HCT116 (cell line): ENCODE measurements at regions not wholly inside any gene's neighbourhood (a gene's known extent, or its start where the extent isn't known, plus 50 kb on each side); places are given as distances from the start of the nearest gene placed in this dataset.

Experiments used
- ATAC-seq: fragments of 200-7000 bp; cut with Tn5 transposase; 2 replicates; pipeline ENCODE4 v1.9.1; 2020; ENCODE audit warnings: mild to moderate bottlenecking, moderate library complexity
- BruUV-seq: library from RNA; stranded (reverse); fragments of 400-500 nt; replicated peaks from 2 replicates; lab custom pipeline; 2021; lab: Mats Ljungman, UMichigan
- CTCF ChIA-PET: fragments of 300-600 bp; sonication (Branson Sonifier 250); formaldehyde crosslinking; loops from one replicate; lab custom pipeline; 2021; ENCODE audit warnings: antibody characterized with exemption; lab: Charles Lee
- POLR2A ChIA-PET: fragments of 300-600, 350-600 bp; sonication (Branson Sonifier 250); formaldehyde crosslinking; loops from one replicate; lab custom pipeline; 2021; ENCODE audit warnings: antibody characterized with exemption; lab: Charles Lee
- RAD21 ChIA-PET, 2 experiments: fragments of 300-600 bp; sonication (Branson Sonifier 250); formaldehyde crosslinking; loops; one replicate each; lab custom pipeline; 2023; ENCODE audit warnings: low total read pairs in 2 of 2; ENCODE audit not compliant: uncharacterized antibody in 2 of 2, unreplicated experiment in 2 of 2, low non-redundant PET in 1 of 2; lab: Charles Lee
- DNase-seq: peaks from one replicate; pipeline ENCODE4 v3.0.0-alpha.2; 2010; ENCODE audit warnings: low read depth, low spot score
- H2AFZ ChIP-seq: fragments of 200-600 bp; shearing (Covaris generic), sonication (generic); 2 replicates; pipeline ENCODE4 v1.6.1; 2017; ENCODE audit warnings: low read depth, mixed run types, mixed read lengths, antibody characterized with exemption, low read length; ENCODE audit not compliant: poor library complexity, severe bottlenecking
- H3K27ac ChIP-seq: 2 replicates; pipeline ENCODE4 v1.5.1; 2012; ENCODE audit warnings: low read depth, low read length
- H3K27me3 ChIP-seq: fragments of 200-600 bp; sonication (generic); 2 replicates; pipeline ENCODE4 v1.6.1; 2016; ENCODE audit warnings: mixed run types, low read length, mixed read lengths; ENCODE audit not compliant: insufficient read depth
- H3K36me3 ChIP-seq, 2 experiments: fragments of 200-500 bp in 1 of 2; fragments of 200-600 bp in 1 of 2; sonication (Bioruptor generic) in 1 of 2; sonication (generic) in 1 of 2; 2 replicates each; pipeline versions ENCODE4 v1.5.1 to v1.6.1; 2014 to 2016; ENCODE audit warnings: low read length in 2 of 2, inconsistent platforms in 1 of 2, mixed read lengths in 1 of 2, mixed run types in 1 of 2; ENCODE audit not compliant: insufficient read depth in 2 of 2, control insufficient read depth in 1 of 2
- H3K4me1 ChIP-seq, 2 experiments: fragments of 200-600 bp in 1 of 2; sonication (generic) in 1 of 2; 2 replicates each; pipeline versions ENCODE4 v1.5.1 to v1.6.1; 2012 to 2017; ENCODE audit warnings: low read length in 2 of 2, inconsistent platforms in 1 of 2, mild to moderate bottlenecking in 1 of 2, mixed read lengths in 1 of 2, mixed run types in 1 of 2, moderate library complexity in 1 of 2; ENCODE audit not compliant: insufficient read depth in 2 of 2, control insufficient read depth in 1 of 2
- H3K4me2 ChIP-seq: fragments of 200-600 bp; sonication (generic); 2 replicates; pipeline ENCODE4 v1.6.1; 2017; ENCODE audit warnings: mixed run types, low read length, mixed read lengths
- H3K4me3 ChIP-seq, 2 experiments: fragments of 200-600 bp in 1 of 2; sonication (generic) in 1 of 2; replicated peaks in 1 of 2; 2 replicates each; pipeline ENCODE4 v1.5.1; 2011 to 2016; ENCODE audit warnings: low read length in 2 of 2, control low read depth in 1 of 2, low read depth in 1 of 2, mild to moderate bottlenecking in 1 of 2, mixed read lengths in 1 of 2, mixed run types in 1 of 2
- H3K79me2 ChIP-seq: fragments of 200-600 bp; sonication (generic); 2 replicates; pipeline ENCODE4 v1.6.1; 2017; ENCODE audit warnings: mild to moderate bottlenecking, mixed run types, low read length, moderate library complexity, mixed read lengths; ENCODE audit not compliant: insufficient read depth
- H3K9ac ChIP-seq: fragments of 200-600 bp; sonication (generic); 2 replicates; pipeline ENCODE4 v1.6.1; 2016; ENCODE audit warnings: low read length, mixed read lengths
- H3K9me2 ChIP-seq: fragments of 200-600 bp; sonication (generic), shearing (Covaris generic); 2 replicates; pipeline ENCODE4 v1.6.1; 2017; ENCODE audit warnings: mixed run types, mild to moderate bottlenecking, moderate library complexity; ENCODE audit not compliant: insufficient read depth
- H3K9me3 ChIP-seq, 2 experiments: fragments of 200-500 bp in 1 of 2; fragments of 200-600 bp in 1 of 2; sonication (Bioruptor generic) in 1 of 2; sonication (generic) in 1 of 2; 2 replicates each; pipeline ENCODE4 v1.6.1; 2014 to 2017; ENCODE audit warnings: low read length in 2 of 2, mixed read lengths in 2 of 2, inconsistent platforms in 1 of 2, low read depth in 1 of 2, mild to moderate bottlenecking in 1 of 2, mixed run types in 1 of 2, moderate library complexity in 1 of 2; ENCODE audit not compliant: control insufficient read depth in 1 of 2, insufficient read depth in 1 of 2
- H4K20me1 ChIP-seq: fragments of 200-600 bp; sonication (generic), shearing (Covaris generic); 2 replicates; pipeline ENCODE4 v1.6.1; 2017; ENCODE audit warnings: mixed run types, mild to moderate bottlenecking, moderate library complexity; ENCODE audit not compliant: insufficient read depth
- ATF3 ChIP-seq: IDR thresholded peaks from 2 replicates; pipeline ENCODE4 v1.6.1; 2012
- CBX3 ChIP-seq: IDR thresholded peaks from 2 replicates; pipeline ENCODE4 v1.6.1; 2012; ENCODE audit warnings: low read depth
- CEBPB ChIP-seq: IDR thresholded peaks from 2 replicates; pipeline ENCODE4 v1.6.1; 2012; ENCODE audit warnings: low read depth
- EGR1 ChIP-seq: IDR thresholded peaks from 2 replicates; pipeline ENCODE4 v1.6.1; 2012; ENCODE audit warnings: low read depth
- ELF1 ChIP-seq: IDR thresholded peaks from 2 replicates; pipeline ENCODE4 v1.6.1; 2012; ENCODE audit warnings: low read depth, borderline replicate concordance
- EZH2 ChIP-seq: fragments of 200-600 bp; sonication (generic); IDR thresholded peaks from 2 replicates; pipeline ENCODE4 v1.6.1; 2017; ENCODE audit warnings: antibody characterized with exemption, mixed run types
- JUND ChIP-seq: IDR thresholded peaks from 2 replicates; pipeline ENCODE4 v1.6.1; 2012
- POLR2A ChIP-seq: IDR thresholded peaks from 2 replicates; pipeline ENCODE4 v1.7.0; 2011; ENCODE audit warnings: borderline replicate concordance; ENCODE audit not compliant: insufficient read depth, insufficient read length; ENCODE audit errors: extremely low read depth
- SIN3A ChIP-seq: IDR thresholded peaks from 2 replicates; pipeline ENCODE4 v1.6.1; 2012; ENCODE audit warnings: low read depth
- SP1 ChIP-seq: IDR thresholded peaks from 2 replicates; pipeline ENCODE4 v1.6.1; 2012; ENCODE audit warnings: low read depth
- TCF7L2 ChIP-seq: IDR thresholded peaks from 2 replicates; pipeline ENCODE4 v1.7.0; 2011; ENCODE audit warnings: borderline replicate concordance, inconsistent platforms; ENCODE audit not compliant: insufficient read depth, insufficient read length; ENCODE audit errors: extremely low read depth
- YY1 ChIP-seq: IDR thresholded peaks from 2 replicates; pipeline ENCODE4 v1.6.1; 2011; ENCODE audit warnings: low read length, low read depth, moderate library complexity, mild to moderate bottlenecking; ENCODE audit not compliant: insufficient replicate concordance; ENCODE audit errors: extremely low read depth
- ZFX ChIP-seq: fragments of 450-650 bp; IDR thresholded peaks from 2 replicates; pipeline ENCODE4 v1.6.1; 2017
- ZNF274 ChIP-seq: fragments of 200-500 bp; sonication (Bioruptor generic); IDR thresholded peaks from 2 replicates; pipeline ENCODE4 v1.6.1; 2014; ENCODE audit warnings: mild to moderate bottlenecking, low read depth, low read length, inconsistent platforms
- intact Hi-C: fragments of 100-400 bp; cut with micrococcal nuclease; formaldehyde crosslinking; loops from 2 replicates; pipeline ENCODE4 v1.10.0; 2022
- TF ChIP-seq, protein P1 (sequence below): IDR thresholded peaks from 2 replicates; pipeline ENCODE4 v1.6.1; 2012

GRCh38 chr3:182241766-182242488 is 530.2 kb downstream of the SOX2 start:
- H4K20me1 ChIP-seq, result no peaks in the 10 kb centered on the region
- H3K9me2 ChIP-seq, result no peaks in the 10 kb centered on the region
- no peak overlapping the region for H3K27ac ChIP-seq
- H3K36me3 ChIP-seq, result no peaks in the 10 kb centered on the region
- no peak for DNase-seq
- no peak overlapping the region for H3K9ac ChIP-seq
- no peak overlapping the region for H2AFZ ChIP-seq
- intact Hi-C loops, result no loop called here
- H3K79me2 ChIP-seq, result no peaks in the 10 kb centered on the region
- H3K4me1 ChIP-seq, result no peaks in the 10 kb centered on the region
- ATAC-seq, result no peak
- no peaks in the 10 kb centered on the region for H3K27me3 ChIP-seq
- TF ChIP-seq CBX3 (no peak), JUND (no peak), ZFX (no peak), CEBPB (no peak), EGR1 (no peak), POLR2A (no peak), EZH2 (no peak), ELF1 (no peak), YY1 (no peak), ZNF274 (no peak), TCF7L2 (no peak), SP1 (no peak), SIN3A (no peak), ATF3 (no peak)
- TF ChIP-seq, protein P1, sequence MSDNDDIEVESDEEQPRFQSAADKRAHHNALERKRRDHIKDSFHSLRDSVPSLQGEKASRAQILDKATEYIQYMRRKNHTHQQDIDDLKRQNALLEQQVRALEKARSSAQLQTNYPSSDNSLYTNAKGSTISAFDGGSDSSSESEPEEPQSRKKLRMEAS, result no peak
- TF ChIP-seq, all 23 proteins: peak for 0
- Histone ChIP-seq H3K4me2 (no peak overlapping the region), H3K9me3 (no peaks in the 10 kb centered on the region), H3K4me3 (no peak overlapping the region)
- BruUV-seq, result no TSS peak
- CTCF ChIA-PET, result interaction anchor here (1.4 kb wide), 1 partner anchor 442 kb away, joined by 3 read pairs; no protein-coding TSS in a partner anchor
- POLR2A ChIA-PET, result no interaction called here
- RAD21 ChIA-PET, result no interaction called here
